HG03442 (cell line): ENCODE measurements at regions not wholly inside any gene's neighbourhood (a gene's known extent, or its start where the extent isn't known, plus 50 kb on each side); places are given as distances from the start of the nearest gene placed in this dataset.

ENCODE experiments used
- ATAC-seq: cut with Tn5 transposase; IDR thresholded peaks from one replicate; pipeline ENCODE4 v1.9.1; 2021; ENCODE audit warnings: mild to moderate bottlenecking, moderate library complexity; ENCODE audit not compliant: unreplicated experiment

- no peak for ATAC-seq
Observed at GRCh38 chr22:34038801-34039555, 118.7 kb upstream of the LARGE1 start.

- ATAC-seq: no peak
Observed at GRCh38 chr22:34045311-34045710, 125.0 kb upstream of the LARGE1 start.

- no peak for ATAC-seq
Observed at GRCh38 chr22:34055525-34056200, 135.4 kb upstream of the LARGE1 start.

- ATAC-seq: no peak
Observed at GRCh38 chr22:34057726-34058125, 137.4 kb upstream of the LARGE1 start.

- no peak for ATAC-seq
Observed at GRCh38 chr22:34064696-34065095, 144.4 kb upstream of the LARGE1 start.

GRCh38 chr22:34067031-34067430 lies 146.8 kb upstream of the LARGE1 start:
- ATAC-seq: no peak

- no peak for ATAC-seq
Observed at GRCh38 chr22:34068001-34068400, 147.7 kb upstream of the LARGE1 start.

- ATAC-seq: no peak
Observed at GRCh38 chr22:34070051-34070450, 149.8 kb upstream of the LARGE1 start.

GRCh38 chr22:34070531-34070930 lies 150.3 kb upstream of the LARGE1 start:
- no peak for ATAC-seq

- no peak for ATAC-seq
Observed at GRCh38 chr22:34072585-34072984, 152.3 kb upstream of the LARGE1 start.

- ATAC-seq: no peak
Observed at GRCh38 chr22:34080433-34080832, 160.2 kb upstream of the LARGE1 start.

- no peak for ATAC-seq
Observed at GRCh38 chr22:34096770-34097169, 176.5 kb upstream of the LARGE1 start.

GRCh38 chr22:34099278-34099677 lies 179.0 kb upstream of the LARGE1 start:
- no peak for ATAC-seq

- no peak for ATAC-seq
Observed at GRCh38 chr22:34102633-34103032, 182.4 kb upstream of the LARGE1 start.

GRCh38 chr22:34105461-34106062 lies 185.3 kb upstream of the LARGE1 start:
- ATAC-seq: no peak

- ATAC-seq: no peak
Observed at GRCh38 chr22:34108168-34108567, 187.9 kb upstream of the LARGE1 start.

GRCh38 chr22:34111210-34111824 lies 191.0 kb upstream of the LARGE1 start:
- ATAC-seq: no peak

- no peak for ATAC-seq
Observed at GRCh38 chr22:34113381-34113780, 193.1 kb upstream of the LARGE1 start.

GRCh38 chr22:34114406-34114805 lies 194.1 kb upstream of the LARGE1 start:
- ATAC-seq: no peak

GRCh38 chr22:34115722-34116121 lies 195.4 kb upstream of the LARGE1 start:
- no peak for ATAC-seq

GRCh38 chr22:34116126-34116525 lies 195.8 kb upstream of the LARGE1 start:
- ATAC-seq: no peak

GRCh38 chr22:34122042-34122441 lies 201.8 kb upstream of the LARGE1 start:
- no peak for ATAC-seq
